Erythroblast (primary cell): ENCODE measurements at regions not wholly inside any gene's neighbourhood (a gene's known extent, or its start where the extent isn't known, plus 50 kb on each side); places are given as distances from the start of the nearest gene placed in this dataset.

ENCODE experiments used
- GATA1 ChIP-seq: IDR thresholded peaks from 2 replicates; pipeline ENCODE4 v1.6.1; 2011; ENCODE audit warnings: low read depth, mild to moderate bottlenecking, control low read depth, low read length, moderate library complexity
- POLR2A ChIP-seq: IDR thresholded peaks from 2 replicates; pipeline ENCODE4 v1.6.1; 2011; ENCODE audit warnings: mild to moderate bottlenecking, low read length

DNA sequence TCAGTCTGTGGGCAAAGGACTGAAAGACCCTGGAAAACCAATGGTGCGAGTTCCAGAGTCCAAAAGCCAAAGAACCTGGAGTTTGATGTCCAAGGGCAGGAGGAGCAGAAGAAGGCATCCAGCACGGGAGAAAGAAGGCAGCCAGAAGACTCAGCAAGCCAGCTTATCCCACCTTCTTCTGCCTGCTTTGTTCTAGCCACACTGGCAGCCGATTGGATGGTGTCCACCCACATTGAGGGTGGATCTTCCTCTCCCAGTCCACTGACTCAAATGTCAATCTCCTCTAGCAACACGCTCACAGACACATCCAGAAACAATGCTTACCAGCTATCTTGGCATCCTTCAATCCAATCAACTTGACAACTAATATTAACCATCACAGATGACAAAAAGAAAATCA lies 57.2 kb upstream of the CAPRIN2 start:
- TF ChIP-seq POLR2A: no peak
- no peak for TF ChIP-seq GATA1
